IPS DF 6.9 (cell line): ENCODE measurements at regions not wholly inside any gene's neighbourhood (a gene's known extent, or its start where the extent isn't known, plus 50 kb on each side); places are given as distances from the start of the nearest gene placed in this dataset.

Source experiments
- DNase-seq: peaks from one replicate; pipeline ENCODE4 v3.0.0-alpha.2; 2013; ENCODE audit warnings: low read depth, low spot score
- H3K27ac ChIP-seq: one replicate; pipeline ENCODE4 v1.5.1; 2013; ENCODE audit warnings: low read length, control low read depth
- H3K27me3 ChIP-seq: 2 replicates; pipeline ENCODE4 v1.6.1; 2013; ENCODE audit warnings: mild to moderate bottlenecking, low read length; ENCODE audit not compliant: control insufficient read depth, insufficient read depth
- H3K36me3 ChIP-seq: 2 replicates; pipeline ENCODE4 v1.6.1; 2013; ENCODE audit warnings: low read length; ENCODE audit not compliant: control insufficient read depth, insufficient read depth
- H3K4me1 ChIP-seq: 2 replicates; pipeline ENCODE4 v1.6.1; 2013; ENCODE audit warnings: low read length; ENCODE audit not compliant: control insufficient read depth, insufficient read depth
- H3K4me3 ChIP-seq: 2 replicates; pipeline ENCODE4 v1.5.1; 2013; ENCODE audit warnings: mild to moderate bottlenecking, low read length
- H3K9me3 ChIP-seq: 2 replicates; pipeline ENCODE4 v1.6.1; 2013; ENCODE audit warnings: low read length, inconsistent platforms; ENCODE audit not compliant: control insufficient read depth, insufficient read depth
- WGBS: extraction: QIAGEN DNeasy Blood & Tissue Kit; methylation state at CpG from one replicate; pipeline ENCODE4 v1.1.7; 2013; ENCODE audit warnings: mixed read lengths, missing lambda C conversion rate; ENCODE audit not compliant: insufficient read length, insufficient coverage; 5-methylcytosine and 5-hydroxymethylcytosine counted together

DNA sequence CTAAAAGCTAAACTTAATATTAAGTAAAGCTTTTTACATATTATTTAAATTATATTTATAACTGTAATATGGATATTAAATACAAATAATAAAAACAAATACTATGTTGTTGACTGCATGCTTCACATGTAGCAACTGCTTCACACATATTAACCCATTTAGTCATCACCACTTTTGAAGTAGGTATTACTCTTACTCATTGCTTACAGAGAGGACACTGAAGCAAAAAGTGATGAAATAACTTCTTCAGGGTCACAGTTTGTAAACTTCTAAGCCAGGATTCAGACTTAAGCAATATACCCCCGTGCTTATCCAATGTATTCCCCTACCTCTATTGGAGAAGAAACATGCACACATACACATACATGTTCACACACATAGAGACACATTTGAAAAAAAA, 166.6 kb downstream of the DKK2 start:
- DNase-seq, result no peak
- Histone ChIP-seq H3K27me3 (no peaks in the 10 kb centered on the region), H3K4me1 (no peaks in the 10 kb centered on the region), H3K9me3 (no peaks in the 10 kb centered on the region), H3K4me3 (no peak overlapping the region), H3K27ac (no peak overlapping the region), H3K36me3 (no peaks in the 10 kb centered on the region)
- no CpG with 5 or more reads among the region's 1 CpG for WGBS

DNA sequence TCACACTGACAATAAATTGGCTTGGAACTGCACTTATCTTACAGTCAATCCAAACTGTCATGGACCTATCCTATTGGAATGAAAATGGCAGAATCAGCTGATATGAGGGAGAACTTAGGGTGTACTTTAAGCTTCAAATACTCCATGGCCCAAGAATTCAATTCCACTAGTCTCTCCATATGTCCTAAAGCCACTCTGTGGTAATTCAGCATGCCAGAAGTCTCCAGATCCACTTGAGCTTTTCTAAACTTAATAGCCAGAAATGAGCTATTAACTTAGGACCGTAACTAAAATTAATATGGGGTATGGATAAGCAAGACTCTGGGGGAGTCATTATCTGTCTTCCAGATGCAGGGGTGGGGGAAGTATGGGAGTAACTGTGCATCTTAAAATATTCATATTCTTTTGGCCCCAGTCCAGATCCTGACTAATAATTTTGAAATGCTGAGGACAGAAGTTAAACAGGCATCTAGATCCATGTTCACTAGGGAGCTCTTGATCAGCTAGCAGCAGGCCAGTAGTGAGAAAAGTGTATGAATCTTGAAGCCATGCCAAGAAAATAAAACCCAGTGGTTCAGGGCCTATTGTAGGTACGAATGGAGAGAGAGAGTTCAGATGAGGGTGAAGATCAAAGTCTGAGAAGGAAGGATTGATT, 167.6 kb downstream of the DKK2 start:
- Histone ChIP-seq H3K9me3 (no peaks in the 10 kb centered on the region), H3K36me3 (no peaks in the 10 kb centered on the region), H3K27me3 (no peaks in the 10 kb centered on the region), H3K27ac (no peak overlapping the region), H3K4me3 (no peak overlapping the region), H3K4me1 (no peaks in the 10 kb centered on the region)
- WGBS, result no CpG with 5 or more reads among the region's 2 CpGs
- no peak for DNase-seq

DNA sequence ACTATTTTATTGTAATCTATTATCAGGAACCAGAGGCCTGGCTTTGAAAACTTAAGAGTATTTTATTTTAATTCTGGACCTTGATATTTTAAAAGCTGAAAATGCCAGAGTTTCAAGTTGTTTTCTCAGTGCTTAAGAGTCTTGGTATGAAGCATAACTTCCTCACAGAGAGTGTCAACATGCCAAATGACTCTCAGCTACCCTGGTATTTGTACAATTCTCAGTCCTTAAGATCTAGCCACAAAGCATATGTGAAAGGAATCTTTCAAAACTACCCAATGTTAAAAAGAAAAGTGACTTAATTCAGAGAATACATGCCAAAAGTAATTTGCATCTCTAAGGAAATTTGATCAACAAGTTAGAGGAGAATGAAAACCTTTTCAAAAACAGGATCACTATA, 171.9 kb downstream of the DKK2 start:
- Histone ChIP-seq H3K27me3 (no peaks in the 10 kb centered on the region), H3K9me3 (no peaks in the 10 kb centered on the region), H3K27ac (no peak overlapping the region), H3K4me3 (no peak overlapping the region), H3K4me1 (no peaks in the 10 kb centered on the region), H3K36me3 (no peaks in the 10 kb centered on the region)
- DNase-seq, result no peak

DNA sequence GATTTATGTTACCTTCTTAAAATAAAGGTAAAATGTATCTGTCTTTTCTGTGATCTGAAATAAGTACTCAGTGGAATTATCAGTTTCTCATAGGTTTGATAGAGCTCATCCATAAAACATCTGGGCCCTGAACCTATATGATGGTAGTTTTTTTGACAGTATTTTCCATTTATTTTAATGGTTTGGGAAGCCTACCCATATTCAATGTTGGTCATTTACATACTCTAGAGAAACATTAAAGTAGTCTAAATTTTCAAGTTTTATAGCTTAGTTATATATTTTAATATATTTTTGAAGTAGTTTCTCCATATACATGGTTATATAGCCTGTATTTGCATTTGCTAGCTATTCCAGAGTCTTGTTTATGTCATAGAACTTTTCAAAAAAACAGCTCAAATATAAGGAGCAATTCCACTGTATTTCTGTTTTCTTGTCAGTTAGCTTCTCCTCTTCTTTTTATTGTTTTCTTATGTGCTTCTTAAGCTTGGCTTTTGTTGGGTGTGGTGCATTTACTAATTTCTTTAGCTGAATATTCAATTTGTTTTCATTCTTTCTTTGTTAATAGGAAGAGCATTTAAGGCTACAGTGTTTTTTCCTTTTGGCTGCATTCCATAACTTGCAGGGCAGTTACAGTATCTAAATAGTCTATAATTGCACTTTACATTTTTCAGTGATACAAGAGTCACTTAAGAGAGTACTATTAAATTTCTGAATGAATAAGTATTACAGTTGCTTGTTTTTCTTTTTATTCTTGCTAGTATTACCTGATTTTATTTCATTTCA, 181.4 kb downstream of the DKK2 start:
- Histone ChIP-seq H3K9me3 (no peaks in the 10 kb centered on the region), H3K27ac (no peak overlapping the region), H3K36me3 (no peaks in the 10 kb centered on the region), H3K4me3 (no peak overlapping the region), H3K4me1 (no peaks in the 10 kb centered on the region), H3K27me3 (no peaks in the 10 kb centered on the region)
- DNase-seq, result no peak

DNA sequence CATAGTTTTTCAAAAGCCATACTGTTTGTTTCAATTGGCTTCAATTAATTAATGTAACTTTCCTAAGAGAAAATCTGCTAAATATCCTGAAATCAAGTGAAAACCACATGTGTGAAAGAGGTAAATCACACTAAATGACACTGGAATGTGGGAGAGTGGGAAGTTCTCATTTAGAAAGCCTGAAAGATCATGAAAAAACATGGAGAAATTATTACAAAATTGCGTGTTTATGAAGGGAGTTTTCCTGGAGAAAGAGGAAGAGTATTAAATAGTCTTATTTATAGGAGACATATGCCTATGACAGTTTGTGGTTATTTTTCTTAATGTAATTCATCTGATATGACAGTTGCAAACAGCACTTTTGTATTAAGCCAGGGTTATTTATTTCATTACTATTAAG, 183.7 kb downstream of the DKK2 start:
- H3K36me3 ChIP-seq, result no peaks in the 10 kb centered on the region
- H3K27ac ChIP-seq, result no peak overlapping the region
- H3K4me1 ChIP-seq, result no peaks in the 10 kb centered on the region
- no peaks in the 10 kb centered on the region for H3K9me3 ChIP-seq
- no peaks in the 10 kb centered on the region for H3K27me3 ChIP-seq
- no peak for DNase-seq
- WGBS, result no CpG with 5 or more reads among the region's 1 CpG
- no peak overlapping the region for H3K4me3 ChIP-seq

DNA sequence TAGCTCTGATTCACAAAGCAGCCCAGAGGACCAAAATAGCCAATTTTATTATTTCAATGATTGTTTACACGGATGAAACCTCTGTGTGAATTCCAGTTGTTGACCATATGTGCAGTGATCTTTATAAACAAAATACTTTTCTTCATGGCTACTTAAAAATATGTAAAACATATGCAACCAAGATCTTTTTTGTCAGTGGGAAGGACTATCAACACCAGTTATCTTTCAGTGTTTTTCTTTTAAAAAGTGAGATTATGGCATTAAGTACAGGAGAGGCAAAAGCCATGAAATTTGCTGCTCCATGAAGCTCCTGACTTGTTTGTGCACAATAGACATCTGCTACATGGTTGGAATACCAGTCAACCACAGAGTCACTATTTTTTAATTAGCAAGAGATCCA, 184.4 kb downstream of the DKK2 start:
- WGBS, result no CpG with 5 or more reads among the region's 1 CpG
- H3K4me1 ChIP-seq, result no peaks in the 10 kb centered on the region

DNA sequence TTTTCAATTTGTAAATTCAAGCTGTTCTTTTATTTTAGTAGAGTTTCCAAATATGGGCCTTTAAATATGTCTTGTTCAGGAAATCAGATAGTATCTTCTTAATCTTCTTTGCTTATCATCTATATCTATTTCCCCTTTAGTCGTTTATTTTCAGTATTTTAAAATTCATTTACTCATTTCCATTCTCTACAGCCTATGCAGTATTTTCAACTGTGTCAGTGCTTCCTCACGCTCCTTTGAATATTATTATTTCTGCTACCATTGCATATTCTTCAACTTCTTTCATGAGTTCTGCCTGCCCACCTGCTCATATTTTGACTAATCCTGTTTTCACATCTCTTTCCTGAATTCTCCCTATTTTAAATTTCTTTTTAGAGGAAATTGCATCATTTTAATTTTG, 185.4 kb downstream of the DKK2 start:
- Histone ChIP-seq H3K4me1 (no peaks in the 10 kb centered on the region), H3K36me3 (no peaks in the 10 kb centered on the region), H3K4me3 (no peak overlapping the region), H3K27me3 (no peaks in the 10 kb centered on the region), H3K27ac (no peak overlapping the region), H3K9me3 (no peaks in the 10 kb centered on the region)
- no peak for DNase-seq
- WGBS, result no CpG with 5 or more reads among the region's 2 CpGs

More for the DNA sequence above, 184.4 kb downstream of the DKK2 start:
- Histone ChIP-seq H3K27ac (no peak overlapping the region), H3K27me3 (no peaks in the 10 kb centered on the region), H3K9me3 (no peaks in the 10 kb centered on the region), H3K4me3 (no peak overlapping the region), H3K36me3 (no peaks in the 10 kb centered on the region)
- no peak for DNase-seq

DNA sequence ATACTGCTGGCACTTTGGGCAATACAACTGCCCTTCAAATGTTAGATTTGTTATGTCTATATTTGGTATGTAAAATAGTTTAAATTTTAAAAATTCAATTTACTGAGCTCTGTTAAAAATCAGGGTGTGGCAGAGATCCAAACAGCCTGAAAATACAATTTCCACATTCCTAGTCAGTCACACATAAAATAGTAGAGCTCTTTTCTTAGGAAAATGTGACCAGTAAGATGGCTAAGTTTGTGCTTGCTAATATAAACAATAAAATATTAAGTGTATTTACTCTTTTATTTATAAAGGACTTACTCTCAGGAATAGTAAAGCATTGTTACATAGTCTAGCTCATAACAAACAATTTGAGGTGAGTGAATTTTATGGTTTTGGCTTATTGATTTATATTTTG, 200.2 kb downstream of the DKK2 start:
- H3K4me3 ChIP-seq, result no peak overlapping the region
- no peak overlapping the region for H3K27ac ChIP-seq
- no peaks in the 10 kb centered on the region for H3K9me3 ChIP-seq
- no peaks in the 10 kb centered on the region for H3K27me3 ChIP-seq
- H3K36me3 ChIP-seq, result no peaks in the 10 kb centered on the region
- H3K4me1 ChIP-seq, result no peaks in the 10 kb centered on the region
- no peak for DNase-seq

DNA sequence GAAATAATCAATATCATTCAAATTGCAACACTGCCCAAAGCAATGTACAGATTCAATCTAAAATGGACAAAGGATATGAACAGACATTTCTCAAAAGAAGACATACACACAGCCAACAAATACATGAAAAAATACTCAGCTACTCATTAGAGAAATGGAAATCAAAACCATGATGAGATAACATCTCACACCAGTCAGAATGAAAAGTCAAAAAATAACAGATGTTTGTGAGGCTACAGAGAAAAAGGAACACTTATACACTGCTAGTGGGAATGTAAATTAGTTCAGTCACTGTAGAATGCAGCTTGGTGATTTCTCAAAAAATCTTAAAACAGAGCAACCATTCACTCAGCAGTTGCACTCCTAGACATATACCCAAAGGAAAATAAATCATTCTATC, 205.2 kb downstream of the DKK2 start:
- no peaks in the 10 kb centered on the region for H3K4me1 ChIP-seq
- no peak for DNase-seq
- no peaks in the 10 kb centered on the region for H3K27me3 ChIP-seq
- H3K36me3 ChIP-seq, result no peaks in the 10 kb centered on the region
- H3K4me3 ChIP-seq, result no peak overlapping the region
- no peak overlapping the region for H3K27ac ChIP-seq
- H3K9me3 ChIP-seq, result no peaks in the 10 kb centered on the region

DNA sequence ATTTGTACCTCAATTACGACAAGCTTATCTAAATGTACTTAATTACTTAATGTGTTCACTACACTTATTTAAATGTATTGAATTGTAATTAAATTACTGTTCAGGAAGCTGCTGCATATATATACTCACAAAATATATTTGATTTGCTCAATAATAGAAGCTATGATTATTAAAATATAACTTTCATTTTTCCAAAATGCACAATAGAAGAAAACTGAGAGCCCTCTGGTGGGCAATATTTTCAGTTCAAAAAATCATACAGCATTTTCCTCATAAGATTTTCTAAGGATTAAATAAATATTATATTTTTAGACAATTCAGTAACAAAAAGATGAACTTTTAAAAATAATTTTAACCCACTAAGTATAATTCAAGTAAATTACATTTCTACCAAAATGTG, 217.3 kb downstream of the DKK2 start:
- no peak for DNase-seq
- no peak overlapping the region for H3K27ac ChIP-seq
- no peak overlapping the region for H3K4me3 ChIP-seq
- no CpG with 5 or more reads among the region's 1 CpG for WGBS
- H3K9me3 ChIP-seq, result peaks cover 2% of the 10 kb centered on the region
- no peaks in the 10 kb centered on the region for H3K27me3 ChIP-seq
- H3K36me3 ChIP-seq, result no peaks in the 10 kb centered on the region
- H3K4me1 ChIP-seq, result no peaks in the 10 kb centered on the region

DNA sequence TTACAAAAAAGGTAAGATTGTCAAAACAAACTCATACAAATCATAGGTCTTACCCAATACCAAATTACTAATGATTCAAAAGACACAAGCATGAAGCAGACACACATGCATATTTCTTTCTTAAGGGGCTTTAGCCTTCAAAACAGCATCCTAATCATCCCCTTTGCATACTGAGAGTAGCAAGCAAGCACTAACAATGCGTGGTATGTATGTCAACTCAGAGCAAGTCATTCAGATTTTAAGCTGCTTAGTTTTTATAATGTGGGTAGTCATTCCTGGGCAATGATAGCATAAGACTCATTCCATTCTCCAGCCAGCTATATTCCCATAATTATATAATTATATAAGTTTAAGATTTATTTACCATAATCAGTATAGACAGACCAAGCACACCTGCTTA, 219.6 kb downstream of the DKK2 start:
- no peaks in the 10 kb centered on the region for H3K9me3 ChIP-seq
- no peaks in the 10 kb centered on the region for H3K27me3 ChIP-seq
- no peak overlapping the region for H3K27ac ChIP-seq
- no peaks in the 10 kb centered on the region for H3K36me3 ChIP-seq
- no peaks in the 10 kb centered on the region for H3K4me1 ChIP-seq
- no CpG with 5 or more reads among the region's 1 CpG for WGBS
- DNase-seq, result no peak
- H3K4me3 ChIP-seq, result no peak overlapping the region
